ENCODE measurements at regions not wholly inside any gene's neighbourhood (a gene's known extent, or its start where the extent isn't known, plus 50 kb on each side); places are given as distances from the start of the nearest gene placed in this dataset.

DNA sequence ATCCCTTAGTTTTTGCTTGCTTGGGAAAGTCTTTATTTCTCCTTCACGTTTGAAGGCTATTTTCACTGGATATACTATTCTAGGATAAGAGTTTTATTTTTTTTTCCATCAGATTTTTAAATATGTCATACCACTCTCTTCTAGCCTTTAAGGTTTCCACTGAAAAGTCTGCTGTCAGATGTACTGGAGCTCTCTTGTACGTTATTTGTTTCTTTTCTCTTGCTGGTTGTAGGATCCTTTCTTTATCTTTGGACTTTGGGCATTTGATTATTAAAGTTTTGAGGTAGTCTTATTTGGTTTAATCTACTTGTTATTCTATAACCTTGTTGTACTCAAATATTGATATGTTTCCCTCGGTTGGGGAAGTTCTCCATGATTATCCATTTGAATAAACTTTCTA lies 848.4 kb upstream of the COX7C start:
- no CpG with 5 or more reads among the region's 3 CpGs for WGBS (ENCODE audit: insufficient coverage)
- H3K27me3 ChIP-seq (ENCODE audit: control insufficient read depth, insufficient read depth, low read length) = no peaks in the 10 kb centered on the region
- no peaks in the 10 kb centered on the region for H3K36me3 ChIP-seq (ENCODE audit: control insufficient read depth, insufficient read depth, low read length)
- no peak for DNase-seq (ENCODE audit: low read depth in 4 of 6, low spot score in 6 of 6)
- H3K4me1 ChIP-seq (ENCODE audit: control insufficient read depth, insufficient read depth, low read length) = no peaks in the 10 kb centered on the region
- no peaks in the 10 kb centered on the region for H3K9me3 ChIP-seq (ENCODE audit: control insufficient read depth, insufficient read depth, low read length)
- H3K4me3 ChIP-seq (ENCODE audit: low read depth, low read length) = no peak overlapping the region
- no peak overlapping the region for H3K27ac ChIP-seq (ENCODE audit: low read depth, low read length)

DNA sequence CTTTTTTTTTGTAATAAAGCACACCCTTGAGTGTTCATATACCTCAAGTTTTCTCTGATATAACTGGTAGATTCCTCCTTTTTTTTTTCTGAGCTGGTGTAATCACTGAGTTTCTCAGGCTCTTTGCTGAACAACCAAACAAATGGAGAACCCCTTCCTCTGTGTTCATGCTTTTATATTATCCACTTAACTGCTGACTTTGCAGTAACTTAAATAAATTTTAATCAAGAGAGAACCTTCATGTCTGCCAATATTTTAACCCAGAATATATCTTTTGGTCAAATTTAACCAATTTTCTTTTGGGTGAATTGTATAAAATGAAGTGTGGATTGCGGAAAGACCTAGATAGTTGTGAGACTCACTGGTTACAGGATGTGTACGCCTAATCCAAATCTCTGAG lies 833.0 kb upstream of the COX7C start:
- 94% methylated on average over 2 of the region's 2 CpGs for WGBS (ENCODE audit: insufficient coverage)
- H3K27me3 ChIP-seq (ENCODE audit: control insufficient read depth, insufficient read depth, low read length) = no peaks in the 10 kb centered on the region
- no peak for DNase-seq (ENCODE audit: low read depth in 4 of 6, low spot score in 6 of 6)
- H3K4me1 ChIP-seq (ENCODE audit: control insufficient read depth, insufficient read depth, low read length) = no peaks in the 10 kb centered on the region
- no peaks in the 10 kb centered on the region for H3K9me3 ChIP-seq (ENCODE audit: control insufficient read depth, insufficient read depth, low read length)
- no peak overlapping the region for H3K4me3 ChIP-seq (ENCODE audit: low read depth, low read length)
- H3K36me3 ChIP-seq (ENCODE audit: control insufficient read depth, insufficient read depth, low read length) = no peaks in the 10 kb centered on the region
- no peak overlapping the region for H3K27ac ChIP-seq (ENCODE audit: low read depth, low read length)

DNA sequence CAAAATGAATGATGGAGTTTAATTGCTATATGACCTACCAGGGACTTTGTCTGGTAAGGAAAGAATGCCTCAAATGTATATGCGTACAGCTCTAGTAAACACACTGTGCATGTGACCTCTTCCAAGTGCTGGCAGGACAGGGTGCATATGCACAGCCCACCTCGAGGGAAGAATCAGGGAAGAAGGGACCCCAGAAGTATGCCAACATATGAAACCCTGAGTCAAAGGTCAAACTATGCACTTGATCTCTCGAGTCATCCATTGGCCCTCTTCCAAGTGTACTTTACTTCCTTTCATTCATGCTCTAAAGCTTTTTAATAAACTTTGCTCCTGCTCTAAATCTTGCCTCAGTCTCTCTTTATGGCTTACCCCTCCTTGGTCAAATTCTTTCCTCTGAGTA lies 804.6 kb upstream of the COX7C start:
- no peak for DNase-seq (ENCODE audit: low read depth in 4 of 6, low spot score in 6 of 6)
- WGBS (ENCODE audit: insufficient coverage) = 79% methylated on average over 3 of the region's 3 CpGs

DNA sequence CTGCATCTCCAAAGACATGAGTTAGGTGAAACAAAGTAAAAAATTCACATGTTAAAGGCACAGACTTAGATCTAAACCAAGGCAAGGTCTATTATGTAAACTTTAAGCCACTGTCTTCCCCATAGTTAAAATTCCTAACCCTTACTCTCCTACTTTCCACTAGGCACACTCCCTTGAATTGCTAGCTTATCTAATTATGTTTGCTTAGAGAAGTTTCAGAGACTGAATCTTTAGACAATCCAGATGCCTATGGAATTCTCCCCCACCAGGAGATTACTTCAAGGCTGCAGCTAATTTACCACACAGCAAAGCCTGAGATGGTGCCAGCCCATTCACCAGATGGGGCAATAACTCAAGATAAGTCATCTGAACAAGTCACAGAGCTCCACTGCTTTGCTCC lies 803.1 kb upstream of the COX7C start:
- Histone ChIP-seq H3K27me3 (ENCODE audit: control insufficient read depth, insufficient read depth, low read length) (no peaks in the 10 kb centered on the region), H3K4me3 (ENCODE audit: low read depth, low read length) (no peak overlapping the region), H3K9me3 (ENCODE audit: control insufficient read depth, insufficient read depth, low read length) (no peaks in the 10 kb centered on the region), H3K27ac (ENCODE audit: low read depth, low read length) (no peak overlapping the region), H3K36me3 (ENCODE audit: control insufficient read depth, insufficient read depth, low read length) (no peaks in the 10 kb centered on the region), H3K4me1 (ENCODE audit: control insufficient read depth, insufficient read depth, low read length) (no peaks in the 10 kb centered on the region)
- DNase-seq (ENCODE audit: low read depth in 4 of 6, low spot score in 6 of 6) = no peak

More for the DNA sequence above, 804.6 kb upstream of the COX7C start:
- Histone ChIP-seq H3K36me3 (ENCODE audit: control insufficient read depth, insufficient read depth, low read length) (no peaks in the 10 kb centered on the region), H3K4me1 (ENCODE audit: control insufficient read depth, insufficient read depth, low read length) (no peaks in the 10 kb centered on the region), H3K27me3 (ENCODE audit: control insufficient read depth, insufficient read depth, low read length) (no peaks in the 10 kb centered on the region), H3K9me3 (ENCODE audit: control insufficient read depth, insufficient read depth, low read length) (no peaks in the 10 kb centered on the region), H3K27ac (ENCODE audit: low read depth, low read length) (no peak overlapping the region), H3K4me3 (ENCODE audit: low read depth, low read length) (no peak overlapping the region)

DNA sequence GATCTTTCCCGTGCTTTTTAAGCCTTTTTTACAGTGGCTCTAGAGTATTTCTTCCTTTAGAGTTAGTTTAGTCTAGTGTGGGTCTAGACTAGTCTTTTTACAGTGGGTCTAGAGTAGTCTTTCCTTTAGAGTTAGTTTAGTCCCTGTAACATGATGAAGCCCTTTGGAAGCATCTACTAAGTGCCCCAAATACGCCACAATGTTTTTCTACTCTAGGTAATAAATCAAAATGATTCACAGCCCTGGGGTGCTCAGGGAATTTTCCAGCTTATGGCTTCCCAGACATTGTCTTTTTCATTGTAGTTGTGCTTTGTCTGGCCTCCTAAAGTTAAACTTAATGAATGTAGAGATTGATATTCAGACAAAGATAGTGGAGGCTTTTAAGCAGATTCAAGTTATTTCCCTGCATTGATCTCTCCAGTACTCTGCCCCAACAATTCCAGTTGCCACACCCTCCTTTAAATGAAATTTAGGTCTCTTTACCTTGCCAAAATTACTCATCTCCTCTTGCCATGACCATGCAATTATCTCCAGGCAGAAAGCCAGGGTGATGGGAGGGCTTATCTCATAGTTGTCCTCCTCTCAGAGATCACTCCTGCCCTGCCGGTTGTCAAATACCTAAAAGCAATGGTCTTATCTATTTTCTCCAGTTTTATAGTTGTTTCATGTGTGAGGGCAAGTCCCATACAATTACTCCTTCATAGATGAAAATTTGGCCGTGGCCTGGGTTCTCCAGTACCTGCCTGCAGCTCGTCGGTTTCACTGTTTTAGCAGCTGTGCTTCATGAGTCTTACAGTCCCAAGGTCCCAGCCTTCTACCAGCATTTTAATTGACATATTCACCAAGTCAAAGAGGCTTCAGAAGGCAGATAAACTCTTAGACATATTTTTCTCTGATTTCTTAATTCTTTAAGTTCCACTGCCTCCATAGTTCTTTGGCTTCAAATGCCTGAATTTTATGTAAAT lies 794.0 kb upstream of the COX7C start:
- Histone ChIP-seq H3K9me3 (ENCODE audit: control insufficient read depth, insufficient read depth, low read length) (no peaks in the 10 kb centered on the region), H3K27ac (ENCODE audit: low read depth, low read length) (no peak overlapping the region), H3K36me3 (ENCODE audit: control insufficient read depth, insufficient read depth, low read length) (no peaks in the 10 kb centered on the region), H3K4me1 (ENCODE audit: control insufficient read depth, insufficient read depth, low read length) (no peaks in the 10 kb centered on the region), H3K27me3 (ENCODE audit: control insufficient read depth, insufficient read depth, low read length) (no peaks in the 10 kb centered on the region), H3K4me3 (ENCODE audit: low read depth, low read length) (no peak overlapping the region)
- no peak for DNase-seq (ENCODE audit: low read depth in 4 of 6, low spot score in 6 of 6)
- WGBS (ENCODE audit: insufficient coverage) = no CpG with 5 or more reads among the region's 6 CpGs

DNA sequence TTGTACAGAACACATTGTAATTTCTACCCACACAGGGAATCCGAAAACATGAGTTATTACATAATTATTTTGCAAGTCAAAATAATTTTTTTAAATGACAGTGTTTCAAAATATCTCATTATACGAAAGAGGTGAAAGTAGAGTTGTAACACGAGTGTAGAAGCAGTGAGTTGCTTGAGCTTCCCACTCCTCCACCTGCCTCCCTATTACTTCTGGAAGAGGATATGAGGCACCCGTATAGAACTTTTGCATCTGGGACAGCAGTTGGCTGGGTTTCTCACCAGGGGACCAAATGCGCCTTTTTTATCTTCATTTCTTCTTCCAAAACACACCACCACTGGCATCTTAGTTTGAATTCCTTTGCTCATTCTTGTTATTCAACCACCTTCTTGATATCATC lies 779.0 kb upstream of the COX7C start:
- WGBS (ENCODE audit: insufficient coverage) = 100% methylated on average over 2 of the region's 5 CpGs
- no peak for DNase-seq (ENCODE audit: low read depth in 4 of 6, low spot score in 6 of 6)
- Histone ChIP-seq H3K36me3 (ENCODE audit: control insufficient read depth, insufficient read depth, low read length) (no peaks in the 10 kb centered on the region), H3K9me3 (ENCODE audit: control insufficient read depth, insufficient read depth, low read length) (no peaks in the 10 kb centered on the region), H3K27ac (ENCODE audit: low read depth, low read length) (no peak overlapping the region), H3K4me1 (ENCODE audit: control insufficient read depth, insufficient read depth, low read length) (no peaks in the 10 kb centered on the region), H3K4me3 (ENCODE audit: low read depth, low read length) (no peak overlapping the region), H3K27me3 (ENCODE audit: control insufficient read depth, insufficient read depth, low read length) (no peaks in the 10 kb centered on the region)

DNA sequence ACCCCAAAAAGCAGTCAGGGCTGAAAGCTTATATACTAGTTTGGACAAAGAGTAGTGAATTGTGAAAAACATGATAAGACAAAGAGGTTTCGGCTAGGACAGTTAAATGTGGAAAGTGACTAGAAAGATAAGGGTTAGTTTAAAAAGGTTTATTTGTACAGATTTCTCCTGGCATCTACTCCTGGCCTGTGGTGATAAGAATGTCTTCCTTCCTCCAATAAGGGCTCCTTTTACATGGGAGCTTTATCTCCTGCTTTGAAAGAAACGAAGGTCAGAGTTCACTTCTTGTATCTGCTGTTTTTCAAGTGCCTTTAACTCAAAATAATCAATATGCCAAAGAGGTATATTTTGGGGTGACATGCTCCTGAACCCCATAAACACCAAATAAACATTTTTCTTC lies 776.1 kb upstream of the COX7C start:
- WGBS (ENCODE audit: insufficient coverage) = no CpG with 5 or more reads among the region's 2 CpGs
- no peak overlapping the region for H3K4me3 ChIP-seq (ENCODE audit: low read depth, low read length)
- no peak overlapping the region for H3K27ac ChIP-seq (ENCODE audit: low read depth, low read length)
- no peaks in the 10 kb centered on the region for H3K4me1 ChIP-seq (ENCODE audit: control insufficient read depth, insufficient read depth, low read length)
- H3K27me3 ChIP-seq (ENCODE audit: control insufficient read depth, insufficient read depth, low read length) = no peaks in the 10 kb centered on the region
- no peak for DNase-seq (ENCODE audit: low read depth in 4 of 6, low spot score in 6 of 6)
- no peaks in the 10 kb centered on the region for H3K9me3 ChIP-seq (ENCODE audit: control insufficient read depth, insufficient read depth, low read length)
- H3K36me3 ChIP-seq (ENCODE audit: control insufficient read depth, insufficient read depth, low read length) = no peaks in the 10 kb centered on the region

DNA sequence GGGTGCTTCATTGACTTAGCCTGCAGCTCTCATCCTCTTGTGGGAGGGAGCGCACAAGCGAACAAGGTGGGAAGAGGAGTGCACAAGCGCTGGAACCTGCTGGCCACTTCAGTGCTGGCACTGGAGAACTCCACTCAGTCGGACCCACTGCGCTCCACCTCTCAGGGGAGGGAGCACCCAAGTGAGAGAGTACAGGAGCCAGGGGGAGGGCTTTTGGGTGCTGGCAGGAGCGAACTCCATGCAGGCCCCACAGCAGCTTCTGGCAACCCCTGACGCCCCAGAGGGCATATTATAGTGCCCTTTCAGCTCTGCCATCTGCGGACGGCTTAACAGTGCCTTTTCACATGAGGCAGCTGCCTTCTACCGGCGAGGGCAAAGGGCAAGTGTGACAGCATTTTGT lies 774.2 kb upstream of the COX7C start:
- no peaks in the 10 kb centered on the region for H3K4me1 ChIP-seq (ENCODE audit: control insufficient read depth, insufficient read depth, low read length)
- H3K27me3 ChIP-seq (ENCODE audit: control insufficient read depth, insufficient read depth, low read length) = no peaks in the 10 kb centered on the region
- H3K4me3 ChIP-seq (ENCODE audit: low read depth, low read length) = no peak overlapping the region
- H3K9me3 ChIP-seq (ENCODE audit: control insufficient read depth, insufficient read depth, low read length) = no peaks in the 10 kb centered on the region
- DNase-seq (ENCODE audit: low read depth in 4 of 6, low spot score in 6 of 6) = no peak
- WGBS (ENCODE audit: insufficient coverage) = 90% methylated on average over 11 of the region's 11 CpGs
- H3K36me3 ChIP-seq (ENCODE audit: control insufficient read depth, insufficient read depth, low read length) = no peaks in the 10 kb centered on the region
- no peak overlapping the region for H3K27ac ChIP-seq (ENCODE audit: low read depth, low read length)

DNA sequence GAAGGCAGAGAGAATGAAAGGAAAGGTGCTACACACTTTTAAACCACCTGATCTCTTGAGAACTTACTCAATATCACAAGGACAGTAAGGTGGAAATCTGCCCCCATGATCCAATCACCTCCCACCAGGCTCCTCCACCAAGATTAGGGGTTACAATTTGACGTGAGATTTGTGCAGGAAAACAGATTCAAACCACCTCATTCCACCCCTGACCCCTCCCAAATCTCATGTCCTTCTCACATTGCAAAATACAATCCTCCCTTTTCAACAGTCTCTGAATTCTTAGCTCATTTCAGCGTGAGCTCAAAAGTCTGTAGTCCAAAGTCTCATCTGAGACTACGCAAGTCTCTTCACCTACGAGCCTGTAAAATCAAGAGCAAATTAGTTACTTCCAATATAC lies 768.3 kb upstream of the COX7C start:
- Histone ChIP-seq H3K36me3 (ENCODE audit: control insufficient read depth, insufficient read depth, low read length) (no peaks in the 10 kb centered on the region), H3K4me1 (ENCODE audit: control insufficient read depth, insufficient read depth, low read length) (no peaks in the 10 kb centered on the region), H3K4me3 (ENCODE audit: low read depth, low read length) (no peak overlapping the region), H3K27me3 (ENCODE audit: control insufficient read depth, insufficient read depth, low read length) (no peaks in the 10 kb centered on the region), H3K9me3 (ENCODE audit: control insufficient read depth, insufficient read depth, low read length) (no peaks in the 10 kb centered on the region), H3K27ac (ENCODE audit: low read depth, low read length) (no peak overlapping the region)
- DNase-seq (ENCODE audit: low read depth in 4 of 6, low spot score in 6 of 6) = no peak
- 90% methylated on average over 4 of the region's 4 CpGs for WGBS (ENCODE audit: insufficient coverage)

DNA sequence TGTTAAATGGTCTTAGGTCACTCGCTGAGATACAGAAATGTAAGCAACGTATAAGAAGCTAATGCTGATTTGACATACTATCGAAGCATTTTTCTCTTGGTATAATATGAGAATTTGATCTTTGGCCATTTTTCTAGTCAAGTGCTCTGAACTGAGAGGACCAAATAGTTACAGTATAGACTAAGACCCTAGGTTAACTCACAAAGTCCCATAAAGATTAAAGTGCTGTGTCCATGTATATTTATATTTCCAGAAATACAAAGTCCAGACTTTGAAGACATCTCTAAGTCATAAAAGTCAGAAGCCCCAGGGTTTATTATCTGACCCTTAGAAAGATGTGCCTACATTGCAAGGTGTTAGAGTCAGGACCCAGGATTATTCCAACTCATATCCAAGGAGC lies 752.4 kb upstream of the COX7C start:
- H3K27ac ChIP-seq (ENCODE audit: low read depth, low read length) = no peak overlapping the region
- no peak overlapping the region for H3K4me3 ChIP-seq (ENCODE audit: low read depth, low read length)
- no peaks in the 10 kb centered on the region for H3K27me3 ChIP-seq (ENCODE audit: control insufficient read depth, insufficient read depth, low read length)
- DNase-seq (ENCODE audit: low read depth in 4 of 6, low spot score in 6 of 6) = no peak
- H3K4me1 ChIP-seq (ENCODE audit: control insufficient read depth, insufficient read depth, low read length) = no peaks in the 10 kb centered on the region
- 93% methylated on average over 2 of the region's 3 CpGs for WGBS (ENCODE audit: insufficient coverage)
- no peaks in the 10 kb centered on the region for H3K36me3 ChIP-seq (ENCODE audit: control insufficient read depth, insufficient read depth, low read length)
- no peaks in the 10 kb centered on the region for H3K9me3 ChIP-seq (ENCODE audit: control insufficient read depth, insufficient read depth, low read length)

Measured in spinal cord (tissue), 9 donors.